HG02852 (cell line): ENCODE measurements at regions not wholly inside any gene's neighbourhood (a gene's known extent, or its start where the extent isn't known, plus 50 kb on each side); places are given as distances from the start of the nearest gene placed in this dataset.
"Not testable (repeated sequence)": the region's sequence is repeated elsewhere in the genome, so short reads cannot be mapped to it uniquely, and the experiment has no call there.

Experiments used
- ATAC-seq: cut with Tn5 transposase; IDR thresholded peaks from one replicate; pipeline ENCODE4 v1.9.1; 2021; ENCODE audit warnings: mild to moderate bottlenecking, moderate library complexity; ENCODE audit not compliant: unreplicated experiment

- ATAC-seq: no peak
Measured at GRCh38 chr1:4210043-4210442, 310.0 kb upstream of the C1orf174 start.

- ATAC-seq: no peak
Measured at GRCh38 chr1:4212796-4213195, 312.7 kb upstream of the C1orf174 start.

GRCh38 chr1:4213366-4213973, 313.4 kb upstream of the C1orf174 start:
- ATAC-seq: no peak

GRCh38 chr1:4214826-4215225, 314.8 kb upstream of the C1orf174 start:
- no peak for ATAC-seq

- no peak for ATAC-seq
Measured at GRCh38 chr1:4215391-4215790, 315.3 kb upstream of the C1orf174 start.

- ATAC-seq: no peak
Measured at GRCh38 chr1:4216231-4216630, 316.2 kb upstream of the C1orf174 start.

GRCh38 chr1:4218619-4219018, 318.5 kb upstream of the C1orf174 start:
- no peak for ATAC-seq

GRCh38 chr1:4219111-4219510, 319.0 kb upstream of the C1orf174 start:
- no peak for ATAC-seq

GRCh38 chr1:4219826-4220225, 319.8 kb upstream of the C1orf174 start:
- ATAC-seq: no peak

- ATAC-seq: no peak
Measured at GRCh38 chr1:4220362-4220761, 320.3 kb upstream of the C1orf174 start.

GRCh38 chr1:4221107-4221506, 321.0 kb upstream of the C1orf174 start:
- no peak for ATAC-seq

GRCh38 chr1:4224684-4225467, 324.8 kb upstream of the C1orf174 start:
- no peak for ATAC-seq

GRCh38 chr1:4227986-4228385, 327.9 kb upstream of the C1orf174 start:
- ATAC-seq: no peak

GRCh38 chr1:4253935-4254334, 353.9 kb upstream of the C1orf174 start:
- no peak for ATAC-seq

- ATAC-seq: no peak
Measured at GRCh38 chr1:4256351-4256750, 356.3 kb upstream of the C1orf174 start.

GRCh38 chr1:4258146-4258777, 358.2 kb upstream of the C1orf174 start:
- not testable (repeated sequence) for ATAC-seq

GRCh38 chr1:4261327-4261726, 361.3 kb upstream of the C1orf174 start:
- ATAC-seq: no peak

GRCh38 chr1:4262665-4263064, 362.6 kb upstream of the C1orf174 start:
- no peak for ATAC-seq

- ATAC-seq: no peak
Measured at GRCh38 chr1:4263699-4264098, 363.6 kb upstream of the C1orf174 start.

- ATAC-seq: no peak
Measured at GRCh38 chr1:4265836-4266235, 365.8 kb upstream of the C1orf174 start.

GRCh38 chr1:4267381-4268261, 367.5 kb upstream of the C1orf174 start:
- peak; percentile 54 for ATAC-seq
